GM19023 (cell line): ENCODE measurements at regions not wholly inside any gene's neighbourhood (a gene's known extent, or its start where the extent isn't known, plus 50 kb on each side); places are given as distances from the start of the nearest gene placed in this dataset.

Experiments
- ATAC-seq: cut with Tn5 transposase; IDR thresholded peaks from one replicate; pipeline ENCODE4 v1.9.1; 2021; ENCODE audit warnings: mild to moderate bottlenecking, moderate library complexity; ENCODE audit not compliant: unreplicated experiment

- ATAC-seq: no peak
Measured at GRCh38 chr6:126280287-126280686, 59.6 kb upstream of the CENPW start.

DNA sequence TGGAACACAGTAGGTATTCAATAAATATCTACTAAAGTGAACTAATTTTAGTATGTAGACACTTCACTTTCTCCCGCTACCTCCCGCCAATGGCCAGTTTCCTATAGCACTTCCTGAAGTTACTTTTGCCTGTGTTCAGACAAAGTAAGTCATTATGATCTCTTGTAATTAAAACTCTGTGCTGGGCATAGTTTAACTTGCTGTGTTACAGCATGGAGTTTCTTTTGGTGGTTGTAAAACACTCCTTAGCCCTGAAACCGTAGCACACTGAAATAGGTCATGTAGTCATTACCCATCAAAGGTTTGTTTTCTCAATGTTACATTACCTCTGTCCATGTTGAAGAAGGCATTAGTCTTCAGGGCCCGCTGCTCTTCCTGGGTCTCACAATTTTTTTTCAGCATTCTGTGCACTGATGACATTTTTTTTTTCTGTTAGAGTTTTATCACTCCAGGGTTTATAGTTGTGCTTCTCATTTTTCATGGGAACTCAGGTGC is 54.0 kb upstream of the CENPW start:
- no peak for ATAC-seq
